ENCODE measurements at regions not wholly inside any gene's neighbourhood (a gene's known extent, or its start where the extent isn't known, plus 50 kb on each side); places are given as distances from the start of the nearest gene placed in this dataset.

- no peak for TF ChIP-seq TAF1 (IDR thresholded peaks at IDR 0.05; ENCODE audit: borderline replicate concordance, low read depth, low read length)
- no peak for TF ChIP-seq POLR2AphosphoS5 (IDR thresholded peaks at IDR 0.05; ENCODE audit: low read depth, low read length)
- no peak for TF ChIP-seq POLR2A (IDR thresholded peaks at IDR 0.05; ENCODE audit: low read depth, low read length)
- FAIRE-seq: no peak
- DNase-seq (ENCODE audit: insufficient read length): no peak
Measured at GRCh38 chr19:32022731-32023563, 322.5 kb upstream of the ZNF507 start.

- FAIRE-seq (no peak), DNase-seq (ENCODE audit: insufficient read length) (no peak)
- no peak for TF ChIP-seq TAF1 (IDR thresholded peaks at IDR 0.05; ENCODE audit: borderline replicate concordance, low read depth, low read length)
- no peak for TF ChIP-seq POLR2AphosphoS5 (IDR thresholded peaks at IDR 0.05; ENCODE audit: low read depth, low read length)
- no peak for TF ChIP-seq POLR2A (IDR thresholded peaks at IDR 0.05; ENCODE audit: low read depth, low read length)
Measured at GRCh38 chr19:32023564-32023832, 321.9 kb upstream of the ZNF507 start.

GRCh38 chr19:32029235-32029634 lies 316.2 kb upstream of the ZNF507 start:
- DNase-seq (ENCODE audit: insufficient read length) (no peak), FAIRE-seq (no peak)
- no peak for TF ChIP-seq TAF1 (IDR thresholded peaks at IDR 0.05; ENCODE audit: borderline replicate concordance, low read depth, low read length)
- no peak for TF ChIP-seq POLR2AphosphoS5 (IDR thresholded peaks at IDR 0.05; ENCODE audit: low read depth, low read length)
- TF ChIP-seq POLR2A (IDR thresholded peaks at IDR 0.05; ENCODE audit: low read depth, low read length): no peak

GRCh38 chr19:32032561-32032960 lies 312.8 kb upstream of the ZNF507 start:
- FAIRE-seq (no peak), DNase-seq (ENCODE audit: insufficient read length) (no peak)
- TF ChIP-seq POLR2AphosphoS5 (IDR thresholded peaks at IDR 0.05; ENCODE audit: low read depth, low read length): no peak
- TF ChIP-seq POLR2A (IDR thresholded peaks at IDR 0.05; ENCODE audit: low read depth, low read length): no peak
- no peak for TF ChIP-seq TAF1 (IDR thresholded peaks at IDR 0.05; ENCODE audit: borderline replicate concordance, low read depth, low read length)

- no peak for TF ChIP-seq TAF1 (IDR thresholded peaks at IDR 0.05; ENCODE audit: borderline replicate concordance, low read depth, low read length)
- no peak for TF ChIP-seq POLR2AphosphoS5 (IDR thresholded peaks at IDR 0.05; ENCODE audit: low read depth, low read length)
- no peak for TF ChIP-seq POLR2A (IDR thresholded peaks at IDR 0.05; ENCODE audit: low read depth, low read length)
- FAIRE-seq (no peak), DNase-seq (ENCODE audit: insufficient read length) (no peak)
Measured at GRCh38 chr19:32035626-32036025, 309.8 kb upstream of the ZNF507 start.

- TF ChIP-seq TAF1 (IDR thresholded peaks at IDR 0.05; ENCODE audit: borderline replicate concordance, low read depth, low read length) (no peak), POLR2AphosphoS5 (IDR thresholded peaks at IDR 0.05; ENCODE audit: low read depth, low read length) (no peak), POLR2A (IDR thresholded peaks at IDR 0.05; ENCODE audit: low read depth, low read length) (no peak)
- DNase-seq (ENCODE audit: insufficient read length): no peak
- no peak for FAIRE-seq
Measured at GRCh38 chr19:32038021-32038920, 307.1 kb upstream of the ZNF507 start.

GRCh38 chr19:32038961-32039360 lies 306.4 kb upstream of the ZNF507 start:
- no peak for DNase-seq (ENCODE audit: insufficient read length)
- FAIRE-seq: no peak
- TF ChIP-seq POLR2A (IDR thresholded peaks at IDR 0.05; ENCODE audit: low read depth, low read length) (no peak), POLR2AphosphoS5 (IDR thresholded peaks at IDR 0.05; ENCODE audit: low read depth, low read length) (no peak), TAF1 (IDR thresholded peaks at IDR 0.05; ENCODE audit: borderline replicate concordance, low read depth, low read length) (no peak)

GRCh38 chr19:32039440-32039839 lies 306.0 kb upstream of the ZNF507 start:
- DNase-seq (ENCODE audit: insufficient read length) (no peak), FAIRE-seq (no peak)
- TF ChIP-seq POLR2A (IDR thresholded peaks at IDR 0.05; ENCODE audit: low read depth, low read length): no peak
- no peak for TF ChIP-seq TAF1 (IDR thresholded peaks at IDR 0.05; ENCODE audit: borderline replicate concordance, low read depth, low read length)
- TF ChIP-seq POLR2AphosphoS5 (IDR thresholded peaks at IDR 0.05; ENCODE audit: low read depth, low read length): no peak

- no peak for FAIRE-seq
- DNase-seq (ENCODE audit: insufficient read length): no peak
- no peak for TF ChIP-seq TAF1 (IDR thresholded peaks at IDR 0.05; ENCODE audit: borderline replicate concordance, low read depth, low read length)
- no peak for TF ChIP-seq POLR2AphosphoS5 (IDR thresholded peaks at IDR 0.05; ENCODE audit: low read depth, low read length)
- no peak for TF ChIP-seq POLR2A (IDR thresholded peaks at IDR 0.05; ENCODE audit: low read depth, low read length)
Measured at GRCh38 chr19:32040236-32040635, 305.2 kb upstream of the ZNF507 start.

- TF ChIP-seq POLR2AphosphoS5 (IDR thresholded peaks at IDR 0.05; ENCODE audit: low read depth, low read length) (no peak), POLR2A (IDR thresholded peaks at IDR 0.05; ENCODE audit: low read depth, low read length) (no peak), TAF1 (IDR thresholded peaks at IDR 0.05; ENCODE audit: borderline replicate concordance, low read depth, low read length) (no peak)
- no peak for DNase-seq (ENCODE audit: insufficient read length)
- no peak for FAIRE-seq
Measured at GRCh38 chr19:32041681-32042292, 303.6 kb upstream of the ZNF507 start.

GRCh38 chr19:32047788-32048187 lies 297.6 kb upstream of the ZNF507 start:
- no peak for DNase-seq (ENCODE audit: insufficient read length)
- TF ChIP-seq POLR2AphosphoS5 (IDR thresholded peaks at IDR 0.05; ENCODE audit: low read depth, low read length): no peak
- TF ChIP-seq TAF1 (IDR thresholded peaks at IDR 0.05; ENCODE audit: borderline replicate concordance, low read depth, low read length): no peak
- no peak for TF ChIP-seq POLR2A (IDR thresholded peaks at IDR 0.05; ENCODE audit: low read depth, low read length)
- no peak for FAIRE-seq

Measured in GM12892 (cell line).